Panc1 (cell line): ENCODE measurements at regions not wholly inside any gene's neighbourhood (a gene's known extent, or its start where the extent isn't known, plus 50 kb on each side); places are given as distances from the start of the nearest gene placed in this dataset.

Experiments used
- ATAC-seq: fragments of 200-7000 bp; cut with Tn5 transposase; 2 replicates; pipeline ENCODE4 v1.9.1; 2020; ENCODE audit warnings: mild to moderate bottlenecking, moderate library complexity
- BruUV-seq: library from RNA; stranded (reverse); fragments of 400-500 nt; replicated peaks from 2 replicates; lab custom pipeline; 2021; lab: Mats Ljungman, UMichigan
- CTCF ChIA-PET: fragments of 300-600 bp; sonication (Branson Sonifier 250); formaldehyde crosslinking; loops from one replicate; lab custom pipeline; 2022; ENCODE audit warnings: antibody characterized with exemption; lab: Charles Lee
- POLR2A ChIA-PET: fragments of 300-600 bp; sonication (Branson Sonifier 250); formaldehyde crosslinking; loops from one replicate; lab custom pipeline; 2022; ENCODE audit warnings: antibody characterized with exemption; lab: Charles Lee
- DNase-seq: peaks from one replicate; pipeline ENCODE4 v3.0.0-alpha.2; 2010; ENCODE audit warnings: low read depth, low spot score
- H3K27ac ChIP-seq: 2 replicates; pipeline ENCODE4 v1.5.1; 2011; ENCODE audit warnings: mild to moderate bottlenecking, low read length, inconsistent platforms
- H3K27me3 ChIP-seq: fragments of 200-500 bp; sonication (Bioruptor generic); 2 replicates; pipeline ENCODE4 v1.6.0; 2014; ENCODE audit warnings: low read length, inconsistent platforms; ENCODE audit not compliant: control insufficient read depth, insufficient read depth
- H3K36me3 ChIP-seq: fragments of 200-500 bp; sonication (Bioruptor generic); 2 replicates; pipeline ENCODE4 v1.5.1; 2014; ENCODE audit warnings: inconsistent platforms, mild to moderate bottlenecking, low read length, moderate library complexity; ENCODE audit not compliant: control insufficient read depth, insufficient read depth
- H3K4me1 ChIP-seq: 2 replicates; pipeline ENCODE4 v1.5.1; 2011; ENCODE audit warnings: inconsistent platforms, mild to moderate bottlenecking, low read length, moderate library complexity; ENCODE audit not compliant: control insufficient read depth, insufficient read depth
- H3K4me3 ChIP-seq, 2 experiments: 2 replicates each; pipeline ENCODE4 v1.5.1; 2011 to 2012; ENCODE audit warnings: low read depth in 2 of 2, low read length in 2 of 2, mild to moderate bottlenecking in 2 of 2, inconsistent platforms in 1 of 2, moderate library complexity in 1 of 2
- H3K9me3 ChIP-seq: fragments of 200-500 bp; sonication (Bioruptor generic); 2 replicates; pipeline ENCODE4 v1.5.1; 2014; ENCODE audit warnings: low read depth, mild to moderate bottlenecking, inconsistent platforms, low read length, moderate library complexity; ENCODE audit not compliant: control insufficient read depth, insufficient read depth
- POLR2AphosphoS5 ChIP-seq: IDR thresholded peaks from 2 replicates; pipeline ENCODE4 v1.6.1; 2012; ENCODE audit warnings: mild to moderate bottlenecking, low read depth, low read length, moderate library complexity
- SIN3A ChIP-seq: IDR thresholded peaks from 2 replicates; pipeline ENCODE4 v1.6.1; 2012; ENCODE audit warnings: low read depth, mild to moderate bottlenecking, low read length, moderate library complexity, borderline replicate concordance; ENCODE audit not compliant: insufficient read depth
- TCF7L2 ChIP-seq: IDR thresholded peaks from 2 replicates; pipeline ENCODE4 v1.6.1; 2011; ENCODE audit warnings: mild to moderate bottlenecking, low read depth, low read length, inconsistent platforms
- in situ Hi-C: cut with HindIII; loops from 2 replicates; pipeline ENCODE4 v1.10.0; 2016; ENCODE audit warnings: low sequenced_read_pairs, low pct_unique_long_range_greater_than_20kb
- intact Hi-C: fragments of 100-400 bp; cut with micrococcal nuclease; formaldehyde crosslinking; loops from one replicate; pipeline ENCODE4 v1.10.0; 2022; ENCODE audit not compliant: unreplicated experiment
- TF ChIP-seq, protein P1 (sequence below), 2 experiments: IDR thresholded peaks; 2 replicates each; pipeline ENCODE4 v1.6.1; 2011 to 2012; ENCODE audit warnings: low read depth in 2 of 2, control low read depth in 1 of 2, low read length in 1 of 2, mild to moderate bottlenecking in 1 of 2, moderate library complexity in 1 of 2; ENCODE audit not compliant: insufficient read depth in 1 of 2
- TF ChIP-seq, protein P2 (sequence below): fragments of 450-650 bp; IDR thresholded peaks from 2 replicates; pipeline ENCODE4 v1.5.1; 2017; ENCODE audit warnings: mild to moderate bottlenecking

DNA sequence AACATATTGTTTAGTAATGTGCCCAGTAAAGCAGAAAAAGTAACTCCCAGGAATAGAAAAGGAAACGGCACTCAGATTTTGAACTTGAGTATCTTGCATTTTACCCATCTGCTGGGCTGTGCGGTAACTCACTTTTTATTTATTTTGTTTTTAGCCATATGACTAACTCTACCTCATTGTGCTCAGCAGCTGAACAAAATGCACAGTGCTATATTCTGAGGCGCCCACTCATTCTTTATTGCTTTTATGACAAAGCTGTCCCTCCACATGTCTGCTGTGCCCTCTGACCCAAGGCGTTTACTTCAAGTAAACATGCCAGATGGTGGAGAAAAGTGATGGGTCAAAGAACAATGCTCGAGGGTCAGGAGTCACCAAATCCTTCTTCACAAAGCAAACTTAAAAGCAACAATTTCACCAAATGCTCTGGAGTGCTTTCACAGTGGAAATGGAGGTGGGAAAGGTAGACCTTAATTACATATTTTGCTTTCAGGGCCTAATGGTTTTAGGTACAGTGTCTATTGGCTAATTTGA, 215.2 kb upstream of the ELAVL2 start:
- in situ Hi-C loops: no loop called here
- POLR2A ChIA-PET: no interaction called here
- no peaks in the 10 kb centered on the region for H3K4me1 ChIP-seq
- no peak for DNase-seq
- no peaks in the 10 kb centered on the region for H3K27me3 ChIP-seq
- no peak overlapping the region for H3K4me3 ChIP-seq
- no peaks in the 10 kb centered on the region for H3K9me3 ChIP-seq
- CTCF ChIA-PET: no interaction called here
- intact Hi-C loops: no loop called here
- no TSS peak for BruUV-seq
- TF ChIP-seq, protein P1, sequence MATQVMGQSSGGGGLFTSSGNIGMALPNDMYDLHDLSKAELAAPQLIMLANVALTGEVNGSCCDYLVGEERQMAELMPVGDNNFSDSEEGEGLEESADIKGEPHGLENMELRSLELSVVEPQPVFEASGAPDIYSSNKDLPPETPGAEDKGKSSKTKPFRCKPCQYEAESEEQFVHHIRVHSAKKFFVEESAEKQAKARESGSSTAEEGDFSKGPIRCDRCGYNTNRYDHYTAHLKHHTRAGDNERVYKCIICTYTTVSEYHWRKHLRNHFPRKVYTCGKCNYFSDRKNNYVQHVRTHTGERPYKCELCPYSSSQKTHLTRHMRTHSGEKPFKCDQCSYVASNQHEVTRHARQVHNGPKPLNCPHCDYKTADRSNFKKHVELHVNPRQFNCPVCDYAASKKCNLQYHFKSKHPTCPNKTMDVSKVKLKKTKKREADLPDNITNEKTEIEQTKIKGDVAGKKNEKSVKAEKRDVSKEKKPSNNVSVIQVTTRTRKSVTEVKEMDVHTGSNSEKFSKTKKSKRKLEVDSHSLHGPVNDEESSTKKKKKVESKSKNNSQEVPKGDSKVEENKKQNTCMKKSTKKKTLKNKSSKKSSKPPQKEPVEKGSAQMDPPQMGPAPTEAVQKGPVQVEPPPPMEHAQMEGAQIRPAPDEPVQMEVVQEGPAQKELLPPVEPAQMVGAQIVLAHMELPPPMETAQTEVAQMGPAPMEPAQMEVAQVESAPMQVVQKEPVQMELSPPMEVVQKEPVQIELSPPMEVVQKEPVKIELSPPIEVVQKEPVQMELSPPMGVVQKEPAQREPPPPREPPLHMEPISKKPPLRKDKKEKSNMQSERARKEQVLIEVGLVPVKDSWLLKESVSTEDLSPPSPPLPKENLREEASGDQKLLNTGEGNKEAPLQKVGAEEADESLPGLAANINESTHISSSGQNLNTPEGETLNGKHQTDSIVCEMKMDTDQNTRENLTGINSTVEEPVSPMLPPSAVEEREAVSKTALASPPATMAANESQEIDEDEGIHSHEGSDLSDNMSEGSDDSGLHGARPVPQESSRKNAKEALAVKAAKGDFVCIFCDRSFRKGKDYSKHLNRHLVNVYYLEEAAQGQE (IDR thresholded peaks at IDR 0.05; ENCODE audit: insufficient read depth in 1 of 2, low read depth in 2 of 2, low read length in 1 of 2): no peak
- TF ChIP-seq SIN3A (no peak), POLR2AphosphoS5 (no peak), TCF7L2 (no peak)
- TF ChIP-seq, protein P2, sequence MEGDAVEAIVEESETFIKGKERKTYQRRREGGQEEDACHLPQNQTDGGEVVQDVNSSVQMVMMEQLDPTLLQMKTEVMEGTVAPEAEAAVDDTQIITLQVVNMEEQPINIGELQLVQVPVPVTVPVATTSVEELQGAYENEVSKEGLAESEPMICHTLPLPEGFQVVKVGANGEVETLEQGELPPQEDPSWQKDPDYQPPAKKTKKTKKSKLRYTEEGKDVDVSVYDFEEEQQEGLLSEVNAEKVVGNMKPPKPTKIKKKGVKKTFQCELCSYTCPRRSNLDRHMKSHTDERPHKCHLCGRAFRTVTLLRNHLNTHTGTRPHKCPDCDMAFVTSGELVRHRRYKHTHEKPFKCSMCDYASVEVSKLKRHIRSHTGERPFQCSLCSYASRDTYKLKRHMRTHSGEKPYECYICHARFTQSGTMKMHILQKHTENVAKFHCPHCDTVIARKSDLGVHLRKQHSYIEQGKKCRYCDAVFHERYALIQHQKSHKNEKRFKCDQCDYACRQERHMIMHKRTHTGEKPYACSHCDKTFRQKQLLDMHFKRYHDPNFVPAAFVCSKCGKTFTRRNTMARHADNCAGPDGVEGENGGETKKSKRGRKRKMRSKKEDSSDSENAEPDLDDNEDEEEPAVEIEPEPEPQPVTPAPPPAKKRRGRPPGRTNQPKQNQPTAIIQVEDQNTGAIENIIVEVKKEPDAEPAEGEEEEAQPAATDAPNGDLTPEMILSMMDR: no peak
- no peak overlapping the region for H3K27ac ChIP-seq
- H3K36me3 ChIP-seq: no peaks in the 10 kb centered on the region
- no peak for ATAC-seq

DNA sequence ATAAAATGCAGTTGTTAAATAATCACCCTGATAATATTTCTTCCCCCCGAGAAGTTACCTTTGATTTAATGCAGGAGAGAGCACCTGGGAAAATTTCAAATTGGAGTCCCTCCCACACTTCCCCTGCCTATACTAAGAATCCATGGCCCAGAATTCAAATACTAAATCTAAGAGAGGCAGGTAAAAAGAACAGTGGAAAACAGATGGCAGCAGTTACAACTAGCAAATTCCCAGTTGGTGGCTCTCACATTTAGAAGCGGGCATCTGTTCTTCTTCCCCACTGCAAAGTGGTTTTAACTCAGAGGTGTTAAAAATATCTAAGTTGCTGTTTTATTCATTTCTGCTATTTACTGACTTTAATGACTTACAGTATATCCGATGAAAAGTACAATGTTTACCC, 210.4 kb upstream of the ELAVL2 start:
- DNase-seq: no peak
- H3K27ac ChIP-seq: no peak overlapping the region
- ChIA-PET POLR2A (no interaction called here), CTCF (no interaction called here)
- no peaks in the 10 kb centered on the region for H3K36me3 ChIP-seq
- H3K9me3 ChIP-seq: no peaks in the 10 kb centered on the region
- H3K4me1 ChIP-seq: no peaks in the 10 kb centered on the region
- intact Hi-C loops: no loop called here
- no peak overlapping the region for H3K4me3 ChIP-seq
- no TSS peak for BruUV-seq
- H3K27me3 ChIP-seq: no peaks in the 10 kb centered on the region
- TF ChIP-seq, protein P1 (IDR thresholded peaks at IDR 0.05; ENCODE audit: insufficient read depth in 1 of 2, low read depth in 2 of 2, low read length in 1 of 2): no peak
- TF ChIP-seq POLR2AphosphoS5 (no peak), SIN3A (no peak)
- TF ChIP-seq, protein P2: no peak
- no peak for ATAC-seq
- in situ Hi-C loops: no loop called here
